ENCODE measurements at regions not wholly inside any gene's neighbourhood (a gene's known extent, or its start where the extent isn't known, plus 50 kb on each side); places are given as distances from the start of the nearest gene placed in this dataset.

DNA sequence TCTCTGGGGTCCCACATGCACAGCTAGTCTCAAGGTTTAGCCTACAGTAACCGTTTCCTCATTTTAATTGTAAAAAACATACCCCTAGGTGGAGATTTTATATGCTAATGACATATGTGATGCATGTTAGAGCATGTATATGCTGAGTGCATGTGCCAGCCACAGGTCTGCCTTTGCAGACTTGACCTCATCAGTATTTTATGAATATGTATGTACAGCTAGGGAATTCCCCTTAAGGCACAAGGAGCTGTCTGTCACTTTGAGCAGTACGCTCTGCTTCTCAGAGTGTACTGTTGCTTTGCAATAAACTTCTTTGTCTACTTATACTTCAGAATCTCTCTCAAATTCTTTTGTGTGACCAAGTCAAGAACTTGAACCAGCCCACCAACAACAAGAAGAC, 131.2 kb upstream of the ERBB4 start:
- TF ChIP-seq, protein P1, sequence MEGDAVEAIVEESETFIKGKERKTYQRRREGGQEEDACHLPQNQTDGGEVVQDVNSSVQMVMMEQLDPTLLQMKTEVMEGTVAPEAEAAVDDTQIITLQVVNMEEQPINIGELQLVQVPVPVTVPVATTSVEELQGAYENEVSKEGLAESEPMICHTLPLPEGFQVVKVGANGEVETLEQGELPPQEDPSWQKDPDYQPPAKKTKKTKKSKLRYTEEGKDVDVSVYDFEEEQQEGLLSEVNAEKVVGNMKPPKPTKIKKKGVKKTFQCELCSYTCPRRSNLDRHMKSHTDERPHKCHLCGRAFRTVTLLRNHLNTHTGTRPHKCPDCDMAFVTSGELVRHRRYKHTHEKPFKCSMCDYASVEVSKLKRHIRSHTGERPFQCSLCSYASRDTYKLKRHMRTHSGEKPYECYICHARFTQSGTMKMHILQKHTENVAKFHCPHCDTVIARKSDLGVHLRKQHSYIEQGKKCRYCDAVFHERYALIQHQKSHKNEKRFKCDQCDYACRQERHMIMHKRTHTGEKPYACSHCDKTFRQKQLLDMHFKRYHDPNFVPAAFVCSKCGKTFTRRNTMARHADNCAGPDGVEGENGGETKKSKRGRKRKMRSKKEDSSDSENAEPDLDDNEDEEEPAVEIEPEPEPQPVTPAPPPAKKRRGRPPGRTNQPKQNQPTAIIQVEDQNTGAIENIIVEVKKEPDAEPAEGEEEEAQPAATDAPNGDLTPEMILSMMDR (IDR thresholded peaks at IDR 0.05; ENCODE audit: low read length) = no peak
- TF ChIP-seq EZH2 (IDR thresholded peaks at IDR 0.05; ENCODE audit: borderline replicate concordance, low read length) = no peak
- no peak overlapping the region for H3K4me3 ChIP-seq (ENCODE audit: low read depth, low read length, poor library complexity, severe bottlenecking)
- no peaks in the 10 kb centered on the region for H3K9me3 ChIP-seq (ENCODE audit: low read length)
- H4K20me1 ChIP-seq (ENCODE audit: insufficient read depth, low read length) = no peaks in the 10 kb centered on the region
- H2AFZ ChIP-seq (ENCODE audit: low read length) = no peak overlapping the region
- no peak overlapping the region for H3K9ac ChIP-seq (ENCODE audit: low read length)
- H3K36me3 ChIP-seq (ENCODE audit: insufficient read depth, low read length) = no peaks in the 10 kb centered on the region
- H3K27ac ChIP-seq (ENCODE audit: low read depth, low read length, poor library complexity, severe bottlenecking) = no peak overlapping the region
- H3K4me1 ChIP-seq (ENCODE audit: insufficient read depth, low read length, severe bottlenecking) = no peaks in the 10 kb centered on the region
- no peaks in the 10 kb centered on the region for H3K9me2 ChIP-seq (ENCODE audit: low read depth, low read length)
- no peaks in the 10 kb centered on the region for H3K27me3 ChIP-seq (ENCODE audit: insufficient read depth, low read length)
- H3K4me2 ChIP-seq (ENCODE audit: low read length) = no peak overlapping the region
- no peaks in the 10 kb centered on the region for H3F3A ChIP-seq (ENCODE audit: insufficient read depth, low read length)
- no peaks in the 10 kb centered on the region for H3K79me2 ChIP-seq (ENCODE audit: insufficient read depth, low read length)

DNA sequence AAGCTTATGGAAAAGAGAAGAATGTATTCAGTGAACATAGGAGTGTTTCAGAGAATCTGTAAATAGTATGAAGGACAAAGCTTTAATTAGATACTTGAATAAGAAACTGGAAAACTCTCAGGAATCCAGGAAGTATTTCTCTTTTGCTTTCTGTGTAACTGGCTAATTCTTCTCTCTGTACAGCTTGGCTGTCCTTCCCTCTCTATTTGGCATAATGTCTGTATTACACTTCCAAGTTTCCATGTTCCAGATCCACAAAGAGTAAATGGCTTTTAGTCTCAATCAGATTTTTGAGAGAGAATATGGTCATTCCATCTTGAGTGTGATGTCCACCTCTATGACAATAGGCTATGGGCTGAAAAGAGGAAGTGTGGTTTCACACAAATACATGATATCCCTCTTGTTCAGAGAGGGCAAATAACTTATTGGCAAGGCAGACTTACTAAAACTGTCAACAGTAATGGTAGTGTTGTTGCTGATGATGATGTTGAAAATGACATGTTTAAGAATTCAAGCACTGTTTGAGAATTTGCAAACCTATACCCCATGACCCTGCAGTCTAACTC, 129.2 kb upstream of the ERBB4 start:
- Histone ChIP-seq H3K4me3 (ENCODE audit: low read depth, low read length, poor library complexity, severe bottlenecking) (no peak overlapping the region), H3F3A (ENCODE audit: insufficient read depth, low read length) (no peaks in the 10 kb centered on the region), H3K9ac (ENCODE audit: low read length) (no peak overlapping the region), H3K79me2 (ENCODE audit: insufficient read depth, low read length) (no peaks in the 10 kb centered on the region), H3K27ac (ENCODE audit: low read depth, low read length, poor library complexity, severe bottlenecking) (no peak overlapping the region), H3K4me2 (ENCODE audit: low read length) (no peak overlapping the region), H3K9me3 (ENCODE audit: low read length) (no peaks in the 10 kb centered on the region), H3K27me3 (ENCODE audit: insufficient read depth, low read length) (no peaks in the 10 kb centered on the region), H3K36me3 (ENCODE audit: insufficient read depth, low read length) (no peaks in the 10 kb centered on the region), H3K9me2 (ENCODE audit: low read depth, low read length) (no peaks in the 10 kb centered on the region), H2AFZ (ENCODE audit: low read length) (no peak overlapping the region), H3K4me1 (ENCODE audit: insufficient read depth, low read length, severe bottlenecking) (no peaks in the 10 kb centered on the region), H4K20me1 (ENCODE audit: insufficient read depth, low read length) (no peaks in the 10 kb centered on the region)
- TF ChIP-seq, protein P1 (IDR thresholded peaks at IDR 0.05; ENCODE audit: low read length) = no peak
- TF ChIP-seq EZH2 (IDR thresholded peaks at IDR 0.05; ENCODE audit: borderline replicate concordance, low read length) = no peak

DNA sequence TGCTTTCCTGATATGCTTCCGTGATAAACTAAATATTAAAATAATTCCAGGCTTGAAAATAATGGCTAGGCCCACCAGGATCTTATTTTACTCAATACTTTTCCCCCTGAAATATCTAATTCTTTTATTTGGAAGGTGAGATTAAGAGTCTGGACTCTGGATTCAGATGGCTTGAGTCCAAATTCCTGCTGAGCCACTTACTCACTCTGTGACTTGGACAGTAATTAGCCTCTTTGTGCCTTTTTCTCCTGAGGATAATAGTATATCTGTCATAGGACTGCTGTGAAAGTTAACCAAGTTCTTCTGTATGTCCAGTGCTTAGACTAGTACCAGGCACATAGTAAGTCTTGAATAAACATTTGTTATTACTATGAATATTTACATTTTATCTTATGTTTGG, 127.3 kb upstream of the ERBB4 start:
- H3K9ac ChIP-seq (ENCODE audit: low read length) = no peak overlapping the region
- no peaks in the 10 kb centered on the region for H3K9me3 ChIP-seq (ENCODE audit: low read length)
- H3F3A ChIP-seq (ENCODE audit: insufficient read depth, low read length) = no peaks in the 10 kb centered on the region; the same call in 1 of the 2 replicates
- no peak overlapping the region for H3K4me2 ChIP-seq (ENCODE audit: low read length)
- no peak overlapping the region for H3K4me3 ChIP-seq (ENCODE audit: low read depth, low read length, poor library complexity, severe bottlenecking)
- H3K27me3 ChIP-seq (ENCODE audit: insufficient read depth, low read length) = no peaks in the 10 kb centered on the region
- no peaks in the 10 kb centered on the region for H3K9me2 ChIP-seq (ENCODE audit: low read depth, low read length)
- no peaks in the 10 kb centered on the region for H4K20me1 ChIP-seq (ENCODE audit: insufficient read depth, low read length)
- no peak overlapping the region for H3K27ac ChIP-seq (ENCODE audit: low read depth, low read length, poor library complexity, severe bottlenecking)
- no peaks in the 10 kb centered on the region for H3K36me3 ChIP-seq (ENCODE audit: insufficient read depth, low read length)
- no peaks in the 10 kb centered on the region for H3K4me1 ChIP-seq (ENCODE audit: insufficient read depth, low read length, severe bottlenecking)
- no peak overlapping the region for H2AFZ ChIP-seq (ENCODE audit: low read length)
- no peaks in the 10 kb centered on the region for H3K79me2 ChIP-seq (ENCODE audit: insufficient read depth, low read length)
- TF ChIP-seq EZH2 (IDR thresholded peaks at IDR 0.05; ENCODE audit: borderline replicate concordance, low read length) = no peak
- TF ChIP-seq, protein P1 (IDR thresholded peaks at IDR 0.05; ENCODE audit: low read length) = no peak
